ENCODE measurements at regions not wholly inside any gene's neighbourhood (a gene's known extent, or its start where the extent isn't known, plus 50 kb on each side); places are given as distances from the start of the nearest gene placed in this dataset.
"Not testable (repeated sequence)": the region's sequence is repeated elsewhere in the genome, so short reads cannot be mapped to it uniquely, and the experiment has no call there.

DNA sequence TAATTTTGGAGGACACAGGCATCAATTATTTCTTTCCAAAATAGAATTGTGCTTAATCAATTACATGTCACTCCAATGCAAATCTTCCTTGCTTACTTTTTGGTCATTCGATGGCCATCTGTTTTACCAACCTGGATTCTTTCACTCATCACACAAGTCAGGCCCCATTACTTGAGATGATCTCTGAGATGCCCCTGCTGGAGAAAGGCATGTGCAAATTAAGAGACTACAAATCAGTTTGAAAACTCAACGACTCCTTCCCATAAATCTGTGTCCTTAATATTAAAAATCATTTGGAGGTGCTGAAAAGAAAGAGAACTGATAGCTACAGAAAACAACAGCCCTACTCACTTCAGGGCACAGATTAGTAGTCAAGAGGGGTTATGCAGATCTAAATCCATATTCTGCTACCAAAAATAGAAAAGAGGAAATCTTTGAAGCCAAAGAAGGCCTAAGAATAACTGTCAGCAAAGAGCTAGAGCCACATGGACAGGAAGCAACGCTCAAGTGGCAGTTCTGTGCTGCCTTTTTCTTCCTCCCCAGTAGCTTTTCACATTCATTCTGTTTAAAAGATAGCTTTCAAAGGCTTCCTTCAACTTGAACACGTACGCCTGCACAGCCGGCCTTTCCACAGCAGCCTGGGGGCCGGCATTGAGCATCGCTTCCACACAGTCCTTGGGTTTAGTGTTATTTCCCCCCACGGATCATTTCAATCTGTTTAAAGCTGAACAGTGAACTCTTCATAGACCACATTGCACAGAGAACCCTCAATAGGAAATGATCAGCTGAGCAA, 79.3 kb upstream of the MAP3K1 start:
- peak overlapping the region; percentile 86 to 96 (median 94) for H3K27ac ChIP-seq
- H3K4me2 ChIP-seq: peak overlapping the region; percentile 84 to 99 (median 93)
- no peaks in the 10 kb centered on the region for H4K20me1 ChIP-seq
- peak overlapping the region; percentile 75 to 86 (median 83) for H3K9ac ChIP-seq
- peaks cover 64 to 88% (median 81%) of the 10 kb centered on the region in 10 experiments for H3K4me1 ChIP-seq
- no peak for TF ChIP-seq Cebpa-rat (IDR thresholded peaks at IDR 0.05)
- peak overlapping the region; percentile 17 to 59 (median 42); a peak in 17 of 20 replicates for H3K4me3 ChIP-seq
- H3K36me3 ChIP-seq: peaks cover 0 to 10% (median 0%) of the 10 kb centered on the region in 11 experiments; a peak in 3 of 22 replicates
- peaks cover 0 to 39% (median 24%) of the 10 kb centered on the region in 11 experiments; a peak in 19 of 22 replicates for H3K9me3 ChIP-seq (replicated peaks in 1 of 11)
- no peaks in the 10 kb centered on the region for H3K27me3 ChIP-seq

DNA sequence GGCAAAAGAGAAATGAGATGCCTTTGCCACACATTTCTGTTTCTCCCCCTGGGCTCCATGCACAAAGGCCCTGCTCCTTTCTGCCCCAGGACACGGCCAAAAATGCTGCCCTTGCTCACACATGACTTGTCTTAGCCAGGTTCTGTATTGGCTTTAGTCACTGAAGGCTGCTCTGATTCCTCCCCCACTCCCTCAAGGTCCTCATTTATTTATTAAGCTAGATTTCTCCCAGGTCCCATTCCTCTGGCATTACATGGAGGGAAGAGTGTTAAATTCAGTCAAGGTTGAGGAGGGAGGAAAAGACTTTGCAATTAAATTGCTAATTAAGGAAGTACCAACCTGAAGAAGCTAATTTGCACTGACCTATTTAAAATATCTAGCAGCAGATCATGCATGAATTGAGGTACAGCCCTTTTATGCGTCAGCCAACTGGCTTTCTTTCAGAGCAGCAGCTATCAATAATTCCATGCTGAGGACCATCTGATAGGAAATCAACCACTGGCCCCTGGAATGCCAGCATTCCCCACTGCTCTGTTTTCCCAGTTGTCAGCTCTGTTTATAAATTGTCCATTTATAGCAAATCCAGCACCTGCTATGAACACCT, 81.2 kb upstream of the MAP3K1 start:
- no peak for TF ChIP-seq Cebpa-rat (IDR thresholded peaks at IDR 0.05)

GRCh38 chr5:56733580-56733979, 81.8 kb upstream of the MAP3K1 start:
- Histone ChIP-seq H3K4me3 (no peak overlapping the region), H3K36me3 (0 out of 22 replicates have a peak, but pooled peaks cover 0 to 3% (median 0%) of the 10 kb centered on the region in 11 experiments), H3K4me2 (peak overlapping the region; percentile 84 to 99 (median 93)), H3K4me1 (peaks cover 73 to 89% (median 86%) of the 10 kb centered on the region in 10 experiments), H3K9me3 (replicated peaks in 1 of 11) (peaks cover 0 to 24% (median 16%) of the 10 kb centered on the region in 11 experiments; a peak in 17 of 22 replicates), H3K27ac (peak overlapping the region in 9 of 11 experiments; percentile 86 to 96 (median 94); a peak in 19 of 22 replicates), H3K27me3 (no peaks in the 10 kb centered on the region), H4K20me1 (no peaks in the 10 kb centered on the region), H3K9ac (peak overlapping the region in 5 of 11 experiments; percentile 2 to 82 (median 43); a peak in 7 of 22 replicates)
- TF ChIP-seq Cebpa-rat (IDR thresholded peaks at IDR 0.05): no peak

More for the DNA sequence above, 81.2 kb upstream of the MAP3K1 start:
- Histone ChIP-seq H3K27me3 (no peaks in the 10 kb centered on the region), H3K4me3 (peak overlapping the region in 1 of 10 experiments; percentile 15; a peak in 1 of 20 replicates), H3K36me3 (peaks cover 0 to 6% (median 0%) of the 10 kb centered on the region in 11 experiments; a peak in 2 of 22 replicates), H3K9me3 (replicated peaks in 1 of 11) (peaks cover 0 to 30% (median 22%) of the 10 kb centered on the region in 11 experiments; a peak in 18 of 22 replicates), H3K4me2 (peak overlapping the region; percentile 84 to 99 (median 93)), H3K4me1 (peaks cover 74 to 89% (median 85%) of the 10 kb centered on the region in 10 experiments), H3K27ac (peak overlapping the region in 9 of 11 experiments; percentile 86 to 96 (median 94); a peak in 18 of 22 replicates), H3K9ac (peak overlapping the region in 8 of 11 experiments; percentile 2 to 84 (median 46); a peak in 12 of 22 replicates), H4K20me1 (no peaks in the 10 kb centered on the region)

DNA sequence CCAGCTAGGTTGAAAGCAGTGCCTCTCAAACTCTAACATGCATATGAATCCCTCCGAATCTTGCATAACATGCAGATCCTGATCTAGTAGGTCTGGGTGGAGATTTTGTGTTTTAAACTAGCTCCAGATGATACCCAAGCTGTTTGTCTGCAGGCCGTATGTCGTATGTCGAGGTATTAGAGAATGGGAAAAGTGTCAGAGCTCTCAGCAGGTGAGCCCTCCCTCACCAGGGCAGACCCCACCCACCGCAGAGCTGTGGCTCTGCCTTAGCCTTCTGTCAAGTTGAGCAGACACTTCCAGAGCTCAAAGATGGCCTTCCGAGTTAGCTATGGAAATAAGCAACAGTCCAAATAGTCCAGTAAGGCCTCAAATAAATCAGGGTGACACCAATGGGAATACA, 83.2 kb upstream of the MAP3K1 start:
- peak overlapping the region in 8 of 11 experiments; percentile 84 to 99 (median 93); a peak in 6 of 22 replicates for H3K4me2 ChIP-seq
- H3K36me3 ChIP-seq: peaks cover 0 to 8% (median 0%) of the 10 kb centered on the region in 11 experiments; a peak in 1 of 22 replicates
- H3K27ac ChIP-seq: peak overlapping the region in 9 of 11 experiments; percentile 11 to 96 (median 93); a peak in 9 of 22 replicates
- no peak for TF ChIP-seq Cebpa-rat (IDR thresholded peaks at IDR 0.05)
- H4K20me1 ChIP-seq: no peaks in the 10 kb centered on the region
- no peak overlapping the region for H3K4me3 ChIP-seq
- H3K9me3 ChIP-seq (replicated peaks in 1 of 11): peaks cover 0 to 28% (median 16%) of the 10 kb centered on the region in 11 experiments; a peak in 16 of 22 replicates
- H3K4me1 ChIP-seq: peaks cover 61 to 85% (median 72%) of the 10 kb centered on the region in 10 experiments
- H3K9ac ChIP-seq: no peak overlapping the region
- no peaks in the 10 kb centered on the region for H3K27me3 ChIP-seq

DNA sequence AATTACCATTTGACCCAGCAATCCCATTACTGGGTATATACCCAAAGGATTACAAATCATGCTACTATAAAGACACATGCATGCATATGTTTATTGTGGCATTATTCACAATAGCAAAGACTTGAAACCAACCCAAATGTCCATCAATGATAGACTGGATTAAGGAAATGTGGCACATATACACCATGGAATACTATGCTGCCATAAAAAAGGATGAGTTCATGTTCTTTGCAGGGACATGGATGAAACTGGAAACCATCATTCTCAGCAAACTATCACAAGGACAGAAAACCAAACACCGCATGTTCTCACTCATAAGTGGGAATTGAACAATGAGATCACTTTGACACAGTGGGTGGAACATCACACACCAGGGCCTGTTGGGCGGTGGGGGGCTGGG, 83.9 kb upstream of the MAP3K1 start:
- Histone ChIP-seq H3K4me1 (peaks cover 54 to 85% (median 65%) of the 10 kb centered on the region in 10 experiments), H3K9me3 (replicated peaks in 1 of 11) (peaks cover 0 to 34% (median 16%) of the 10 kb centered on the region in 11 experiments; a peak in 16 of 22 replicates)
- H3K9ac ChIP-seq, H3K27me3 ChIP-seq, H4K20me1 ChIP-seq, H3K27ac ChIP-seq, H3K4me2 ChIP-seq, H3K36me3 ChIP-seq, H3K4me3 ChIP-seq: not testable (repeated sequence)

DNA sequence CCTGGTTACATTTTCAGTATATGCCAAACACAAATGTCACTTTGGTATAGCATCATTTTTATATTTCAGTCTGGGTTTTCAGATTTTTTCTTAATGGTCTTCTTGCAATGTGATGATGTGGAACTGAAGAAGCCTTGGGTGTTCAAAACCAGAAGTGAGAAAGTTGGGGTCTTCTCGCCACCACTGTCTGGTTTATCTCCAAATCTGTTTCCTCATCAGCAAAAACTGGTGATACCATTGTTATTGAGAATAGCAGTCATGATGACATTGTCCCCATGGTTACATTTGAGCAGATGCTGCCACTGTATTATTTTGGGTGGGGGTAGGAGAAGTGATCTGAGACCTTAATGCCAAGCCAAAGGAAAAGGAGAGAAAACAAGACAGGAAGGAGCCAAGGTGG, 85.9 kb upstream of the MAP3K1 start:
- no peak for TF ChIP-seq Cebpa-rat (IDR thresholded peaks at IDR 0.05)
- H3K4me1 ChIP-seq: peaks cover 35 to 82% (median 46%) of the 10 kb centered on the region in 10 experiments
- H3K4me2 ChIP-seq: peak overlapping the region; percentile 26 to 67 (median 56)
- no peaks in the 10 kb centered on the region for H4K20me1 ChIP-seq
- H3K27me3 ChIP-seq: no peaks in the 10 kb centered on the region
- peaks cover 0 to 42% (median 24%) of the 10 kb centered on the region in 11 experiments; a peak in 16 of 22 replicates for H3K9me3 ChIP-seq (replicated peaks in 1 of 11)
- peak overlapping the region in 4 of 11 experiments; percentile 0 to 32 (median 2); a peak in 1 of 22 replicates for H3K9ac ChIP-seq
- peak overlapping the region; percentile 17 to 72 (median 60); a peak in 21 of 22 replicates for H3K27ac ChIP-seq
- no peak overlapping the region for H3K4me3 ChIP-seq
- H3K36me3 ChIP-seq: peaks cover 0 to 9% (median 0%) of the 10 kb centered on the region in 11 experiments; a peak in 1 of 22 replicates

- no peak for TF ChIP-seq Cebpa-rat (IDR thresholded peaks at IDR 0.05)
- Histone ChIP-seq H3K4me3 (peak overlapping the region in 1 of 10 experiments; percentile 29; a peak in 1 of 20 replicates), H3K36me3 (peaks cover 0 to 9% (median 0%) of the 10 kb centered on the region in 11 experiments; a peak in 1 of 22 replicates), H3K9ac (peak overlapping the region in 3 of 11 experiments; percentile 45 to 74 (median 73); a peak in 5 of 22 replicates), H3K27ac (peak overlapping the region in 4 of 11 experiments; percentile 7 to 72 (median 63); a peak in 5 of 22 replicates), H3K27me3 (no peaks in the 10 kb centered on the region), H4K20me1 (no peaks in the 10 kb centered on the region), H3K9me3 (replicated peaks in 1 of 11) (peaks cover 0 to 46% (median 28%) of the 10 kb centered on the region in 11 experiments; a peak in 15 of 22 replicates), H3K4me1 (peaks cover 13 to 62% (median 21%) of the 10 kb centered on the region in 10 experiments), H3K4me2 (peak overlapping the region in 3 of 11 experiments; percentile 8 to 72 (median 61); a peak in 5 of 22 replicates)
These were observed 89.5 kb upstream of the MAP3K1 start for GRCh38 chr5:56725711-56726411.

- H4K20me1 ChIP-seq, H3K4me3 ChIP-seq, H3K36me3 ChIP-seq, H3K27me3 ChIP-seq: not testable (repeated sequence)
- Histone ChIP-seq H3K9ac (peak overlapping the region in 2 of 11 experiments; percentile 73 to 74; a peak in 2 of 22 replicates), H3K27ac (peak overlapping the region in 3 of 11 experiments; percentile 61 to 72 (median 65); a peak in 5 of 22 replicates), H3K9me3 (replicated peaks in 1 of 11) (peaks cover 0 to 36% (median 19%) of the 10 kb centered on the region in 11 experiments; a peak in 13 of 22 replicates), H3K4me1 (peaks cover 9 to 54% (median 13%) of the 10 kb centered on the region in 10 experiments), H3K4me2 (peak overlapping the region in 2 of 11 experiments; percentile 61 to 72; a peak in 4 of 22 replicates)
These were observed 90.5 kb upstream of the MAP3K1 start for GRCh38 chr5:56724857-56725256.
